ENCODE measurements at regions not wholly inside any gene's neighbourhood (a gene's known extent, or its start where the extent isn't known, plus 50 kb on each side); places are given as distances from the start of the nearest gene placed in this dataset.

DNA sequence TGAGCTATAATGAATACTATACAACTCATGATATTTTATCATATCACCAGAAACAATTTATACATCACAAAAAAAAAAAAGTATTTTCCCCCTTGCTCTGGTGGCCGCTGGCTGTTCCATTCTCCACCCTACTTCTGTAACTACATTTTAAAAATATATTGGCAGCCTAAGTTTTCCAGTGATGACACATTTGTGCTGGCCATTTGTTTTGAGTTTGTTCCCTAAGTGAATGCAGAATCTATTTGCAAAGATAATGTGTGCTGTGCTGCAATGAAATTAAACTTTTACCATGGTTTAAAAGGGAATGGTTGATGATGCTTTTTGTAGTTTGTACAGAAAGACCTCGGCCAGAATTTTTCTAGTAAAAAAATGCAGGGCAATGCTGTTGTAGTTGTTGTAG, 1092.8 kb downstream of the TMTC2 start:
- no peak for DNase-seq
- no peak for ATAC-seq (ENCODE audit: low FRiP score in 2 of 2)
- Histone ChIP-seq H3K4me3 (no peak overlapping the region), H3K4me1 (no peaks in the 10 kb centered on the region), H3K36me3 (no peaks in the 10 kb centered on the region), H3K27ac (no peak overlapping the region), H3K27me3 (no peaks in the 10 kb centered on the region), H3K9me3 (no peaks in the 10 kb centered on the region)
- WGBS, 2 donors = 72 to 89% methylated on average over 2 of the region's 2 CpGs
- TF ChIP-seq, protein P1, sequence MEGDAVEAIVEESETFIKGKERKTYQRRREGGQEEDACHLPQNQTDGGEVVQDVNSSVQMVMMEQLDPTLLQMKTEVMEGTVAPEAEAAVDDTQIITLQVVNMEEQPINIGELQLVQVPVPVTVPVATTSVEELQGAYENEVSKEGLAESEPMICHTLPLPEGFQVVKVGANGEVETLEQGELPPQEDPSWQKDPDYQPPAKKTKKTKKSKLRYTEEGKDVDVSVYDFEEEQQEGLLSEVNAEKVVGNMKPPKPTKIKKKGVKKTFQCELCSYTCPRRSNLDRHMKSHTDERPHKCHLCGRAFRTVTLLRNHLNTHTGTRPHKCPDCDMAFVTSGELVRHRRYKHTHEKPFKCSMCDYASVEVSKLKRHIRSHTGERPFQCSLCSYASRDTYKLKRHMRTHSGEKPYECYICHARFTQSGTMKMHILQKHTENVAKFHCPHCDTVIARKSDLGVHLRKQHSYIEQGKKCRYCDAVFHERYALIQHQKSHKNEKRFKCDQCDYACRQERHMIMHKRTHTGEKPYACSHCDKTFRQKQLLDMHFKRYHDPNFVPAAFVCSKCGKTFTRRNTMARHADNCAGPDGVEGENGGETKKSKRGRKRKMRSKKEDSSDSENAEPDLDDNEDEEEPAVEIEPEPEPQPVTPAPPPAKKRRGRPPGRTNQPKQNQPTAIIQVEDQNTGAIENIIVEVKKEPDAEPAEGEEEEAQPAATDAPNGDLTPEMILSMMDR (IDR thresholded peaks at IDR 0.05) = no peak
- TF ChIP-seq POLR2AphosphoS5 (IDR thresholded peaks at IDR 0.05) = no peak
- TF ChIP-seq EP300 (IDR thresholded peaks at IDR 0.05) = no peak
- no peak for TF ChIP-seq POLR2A (IDR thresholded peaks at IDR 0.05)

DNA sequence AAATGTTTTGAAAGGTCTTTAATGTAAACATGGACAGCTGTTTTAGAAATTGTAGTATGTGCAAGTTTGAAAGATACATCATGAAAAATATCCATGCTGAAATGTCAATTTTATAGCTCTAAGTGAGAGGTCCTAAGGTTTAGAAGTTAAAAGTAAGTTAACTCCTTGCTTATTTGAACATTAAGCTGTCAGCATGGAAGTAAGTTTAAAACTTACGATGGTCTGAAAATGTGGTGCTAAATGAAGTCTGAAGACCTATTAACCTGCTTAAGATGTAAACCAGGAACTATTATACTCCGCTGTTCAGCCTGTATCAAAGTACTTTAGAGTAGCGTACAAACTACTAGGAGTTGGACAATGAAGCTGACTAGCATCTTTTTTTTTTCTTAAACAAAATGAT, 1082.4 kb downstream of the TMTC2 start:
- Histone ChIP-seq H3K9me3 (peaks cover 0 to 7% (median 6%) of the 10 kb centered on the region in 4 donors), H3K36me3 (no peaks in the 10 kb centered on the region), H3K4me3 (no peak overlapping the region), H3K27ac (no peak overlapping the region), H3K27me3 (no peaks in the 10 kb centered on the region), H3K4me1 (no peaks in the 10 kb centered on the region)
- TF ChIP-seq POLR2A (IDR thresholded peaks at IDR 0.05) (no peak), POLR2AphosphoS5 (IDR thresholded peaks at IDR 0.05) (no peak), EP300 (IDR thresholded peaks at IDR 0.05) (no peak)
- TF ChIP-seq, protein P1 (IDR thresholded peaks at IDR 0.05) = no peak
- DNase-seq = no peak
- ATAC-seq (ENCODE audit: low FRiP score in 2 of 2) = no peak
- WGBS, 2 donors = 65 to 70% methylated on average over 3 of the region's 3 CpGs

DNA sequence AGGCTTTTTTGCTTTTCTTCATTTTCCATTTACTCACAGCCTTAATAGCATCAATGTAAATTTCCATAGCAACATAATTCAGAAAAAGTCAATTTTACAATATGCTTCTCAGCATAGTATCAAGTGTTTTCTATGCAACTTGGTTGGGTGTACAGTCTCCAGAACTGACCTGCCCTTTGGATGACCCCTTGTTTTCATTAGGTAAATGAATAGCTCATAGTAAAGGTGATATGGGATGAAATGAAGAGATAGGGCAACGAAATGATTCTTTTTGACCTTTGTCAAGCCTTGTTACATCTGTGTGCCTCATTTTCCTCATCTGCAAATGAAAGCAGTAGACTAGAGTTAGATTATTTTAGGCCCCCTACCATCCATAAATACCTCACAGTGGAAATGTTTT, 1081.0 kb downstream of the TMTC2 start:
- no peak for TF ChIP-seq POLR2AphosphoS5 (IDR thresholded peaks at IDR 0.05)
- TF ChIP-seq POLR2A (IDR thresholded peaks at IDR 0.05) = no peak
- TF ChIP-seq, protein P1 (IDR thresholded peaks at IDR 0.05) = no peak
- TF ChIP-seq EP300 (IDR thresholded peaks at IDR 0.05) = no peak

DNA sequence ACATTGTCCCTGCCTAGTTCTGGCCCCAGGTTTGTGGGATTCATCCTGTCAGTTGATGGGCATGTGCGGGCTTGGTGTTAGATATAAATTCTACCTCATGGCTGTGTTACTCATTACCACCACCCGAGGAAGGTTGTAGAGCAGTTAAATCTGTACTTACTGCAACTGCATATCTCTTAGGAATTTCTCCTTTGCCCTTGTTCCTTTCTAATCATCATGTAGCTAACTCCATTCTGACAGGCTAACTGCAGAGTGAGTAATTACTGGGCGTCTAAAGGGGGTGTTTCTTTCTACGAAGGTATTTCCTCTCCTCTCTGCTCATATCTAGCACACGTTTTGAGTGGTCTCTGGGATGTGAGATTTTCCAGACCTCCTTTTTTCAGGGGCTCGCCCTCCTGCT, 1076.7 kb downstream of the TMTC2 start:
- peaks cover 0 to 3% (median 0%) of the 10 kb centered on the region in 4 donors for H3K9me3 ChIP-seq
- no peak overlapping the region for H3K27ac ChIP-seq
- TF ChIP-seq, protein P1 (IDR thresholded peaks at IDR 0.05) = no peak
- TF ChIP-seq POLR2AphosphoS5 (IDR thresholded peaks at IDR 0.05) = no peak
- no peak for TF ChIP-seq POLR2A (IDR thresholded peaks at IDR 0.05)
- no peak for TF ChIP-seq EP300 (IDR thresholded peaks at IDR 0.05)
- DNase-seq (no peak), ATAC-seq (ENCODE audit: low FRiP score in 2 of 2) (no peak)
- no peak overlapping the region for H3K4me3 ChIP-seq
- WGBS, 2 donors = 73 to 77% methylated on average over 6 of the region's 6 CpGs
- no peaks in the 10 kb centered on the region for H3K36me3 ChIP-seq
- H3K4me1 ChIP-seq = no peaks in the 10 kb centered on the region
- H3K27me3 ChIP-seq = no peaks in the 10 kb centered on the region

More for the DNA sequence above, 1081.0 kb downstream of the TMTC2 start:
- DNase-seq = no peak
- no peaks in the 10 kb centered on the region for H3K36me3 ChIP-seq
- no peaks in the 10 kb centered on the region for H3K27me3 ChIP-seq
- H3K27ac ChIP-seq = no peak overlapping the region
- H3K4me3 ChIP-seq = no peak overlapping the region
- H3K9me3 ChIP-seq = peaks cover 0 to 1% (median 0%) of the 10 kb centered on the region in 4 donors
- 32 to 63% methylated on average over 1 of the region's 1 CpG for WGBS, 2 donors
- no peaks in the 10 kb centered on the region for H3K4me1 ChIP-seq
- ATAC-seq (ENCODE audit: low FRiP score in 2 of 2) = no peak

DNA sequence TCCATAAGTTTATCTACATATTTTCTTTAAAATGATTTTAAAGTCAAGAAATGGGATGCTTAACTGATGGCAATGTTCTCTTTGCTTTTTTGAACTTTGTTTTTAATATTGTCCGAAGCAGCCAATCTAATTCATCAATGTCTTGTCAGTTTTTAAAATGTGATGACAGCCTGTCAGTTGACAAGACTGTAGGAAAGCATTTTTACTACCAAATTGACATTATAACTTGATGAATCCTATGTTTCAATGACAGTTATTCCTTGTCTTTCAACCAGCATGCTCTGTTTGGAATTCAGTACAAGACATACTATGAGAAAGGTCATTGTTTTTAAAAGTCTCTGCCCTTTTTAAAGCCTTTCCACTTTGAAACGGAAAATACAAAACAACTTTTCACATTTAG, 1073.2 kb downstream of the TMTC2 start:
- no peaks in the 10 kb centered on the region for H3K27me3 ChIP-seq
- 74 to 88% methylated on average over 2 of the region's 2 CpGs for WGBS, 2 donors
- DNase-seq (no peak), ATAC-seq (ENCODE audit: low FRiP score in 2 of 2) (no peak)
- no peak for TF ChIP-seq EP300 (IDR thresholded peaks at IDR 0.05)
- no peak for TF ChIP-seq POLR2AphosphoS5 (IDR thresholded peaks at IDR 0.05)
- no peak for TF ChIP-seq POLR2A (IDR thresholded peaks at IDR 0.05)
- TF ChIP-seq, protein P1 (IDR thresholded peaks at IDR 0.05) = no peak
- no peaks in the 10 kb centered on the region for H3K36me3 ChIP-seq
- H3K9me3 ChIP-seq = peaks cover 0 to 3% (median 0%) of the 10 kb centered on the region in 4 donors
- no peak overlapping the region for H3K4me3 ChIP-seq
- H3K27ac ChIP-seq = no peak overlapping the region
- H3K4me1 ChIP-seq = no peaks in the 10 kb centered on the region

Measured in upper lobe of left lung (tissue), 6 donors.